ENCODE measurements at regions not wholly inside any gene's neighbourhood (a gene's known extent, or its start where the extent isn't known, plus 50 kb on each side); places are given as distances from the start of the nearest gene placed in this dataset.
"Not testable (repeated sequence)": the region's sequence is repeated elsewhere in the genome, so short reads cannot be mapped to it uniquely, and the experiment has no call there.

- DNase-seq (ENCODE audit: low spot score), result no peak
These were observed 377.6 kb upstream of the CITED2 start for GRCh38 chr6:139752086-139752485.

GRCh38 chr6:139751179-139751578, 376.7 kb upstream of the CITED2 start:
- DNase-seq (ENCODE audit: low spot score), result no peak

GRCh38 chr6:139748353-139749146, 374.1 kb upstream of the CITED2 start:
- DNase-seq (ENCODE audit: low spot score), result no peak

GRCh38 chr6:139747154-139747553, 372.7 kb upstream of the CITED2 start:
- DNase-seq (ENCODE audit: low spot score), result no peak

GRCh38 chr6:139744891-139745290, 370.4 kb upstream of the CITED2 start:
- DNase-seq (ENCODE audit: low spot score), result no peak

DNA sequence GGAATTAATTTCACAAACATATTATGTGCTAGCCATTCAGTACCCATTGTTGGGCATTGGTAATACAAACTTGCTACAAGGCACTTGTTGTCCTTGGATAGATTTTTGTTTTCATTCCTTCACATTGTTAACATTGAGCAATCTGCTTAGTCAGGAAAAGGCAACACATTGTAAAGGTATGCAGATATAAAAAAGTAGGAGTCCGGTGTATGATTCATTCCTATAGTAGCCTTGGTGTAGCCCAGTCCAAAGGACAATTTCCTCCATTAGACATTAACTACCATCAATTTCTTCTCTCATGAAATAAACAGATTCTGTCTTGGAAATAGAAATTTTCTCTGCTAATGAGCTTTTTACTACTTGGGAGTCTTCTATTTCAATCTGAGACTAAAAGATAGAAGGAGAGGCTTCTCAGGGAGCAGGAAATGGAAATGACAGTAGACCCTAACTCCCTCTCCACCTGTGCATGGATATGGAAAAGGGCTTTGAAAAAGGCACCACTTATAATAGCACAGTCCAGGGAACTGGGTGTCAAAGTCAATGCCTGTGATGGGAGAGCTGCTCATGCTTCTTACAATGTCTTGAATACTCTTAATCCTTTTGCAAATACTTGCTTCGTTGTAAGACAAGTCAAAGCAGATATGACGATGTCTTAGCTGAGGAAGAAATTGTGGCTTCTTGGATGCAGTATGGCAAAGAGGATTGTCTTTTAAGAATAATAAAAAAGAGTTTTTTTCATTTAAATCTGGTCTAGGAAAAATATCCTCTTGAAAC, 369.4 kb upstream of the CITED2 start:
- DNase-seq (ENCODE audit: low spot score), result peak; percentile 63

DNA sequence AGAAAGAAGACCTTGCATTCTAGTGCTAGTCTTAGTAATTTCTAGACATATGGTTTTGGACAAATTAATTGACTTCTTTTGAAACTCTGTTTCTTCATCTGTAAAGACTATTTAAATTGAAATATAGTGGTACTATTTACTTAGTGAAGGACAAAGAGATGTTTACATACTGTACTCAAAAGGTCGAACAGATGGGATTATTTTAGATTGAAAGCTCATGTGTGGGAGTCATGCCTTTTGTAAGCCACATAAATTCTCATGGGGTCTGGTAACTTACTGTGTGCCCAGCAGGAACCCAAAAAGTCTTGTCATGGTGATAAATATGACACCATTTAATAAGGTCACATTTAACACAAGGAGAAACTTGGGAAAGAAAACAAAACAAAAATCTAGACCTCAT, 368.2 kb upstream of the CITED2 start:
- DNase-seq (ENCODE audit: low spot score), result no peak

GRCh38 chr6:139738801-139739455, 364.5 kb upstream of the CITED2 start:
- DNase-seq (ENCODE audit: low spot score), result no peak

DNA sequence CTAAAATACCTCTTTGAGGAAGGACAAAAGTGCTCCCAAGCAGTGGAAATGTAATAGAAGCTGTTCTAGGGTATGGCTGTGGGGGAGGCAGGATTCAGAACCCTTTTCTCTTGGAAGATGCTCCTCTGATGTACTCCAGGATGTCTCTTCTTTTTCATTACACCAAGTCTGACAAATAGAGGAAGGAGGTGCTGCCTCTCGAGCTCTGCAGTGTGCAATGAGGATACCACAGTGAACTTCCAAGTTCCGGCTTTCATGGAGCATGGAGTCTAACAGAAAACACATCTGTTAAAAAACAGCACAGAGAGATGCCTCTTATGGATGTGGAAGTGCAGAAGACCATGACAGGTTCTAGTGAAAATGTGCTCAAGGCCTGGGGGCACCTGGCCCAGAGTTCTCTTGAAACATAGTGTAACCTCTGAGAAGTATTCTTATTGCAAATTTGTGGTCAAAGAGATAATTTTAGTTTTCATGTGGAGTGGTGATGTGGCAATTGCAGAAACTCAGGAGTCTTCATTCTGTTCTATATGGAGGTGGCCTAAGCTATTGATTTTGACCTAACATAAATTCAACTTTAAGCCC, 362.0 kb upstream of the CITED2 start:
- no peak for DNase-seq (ENCODE audit: low spot score)

DNA sequence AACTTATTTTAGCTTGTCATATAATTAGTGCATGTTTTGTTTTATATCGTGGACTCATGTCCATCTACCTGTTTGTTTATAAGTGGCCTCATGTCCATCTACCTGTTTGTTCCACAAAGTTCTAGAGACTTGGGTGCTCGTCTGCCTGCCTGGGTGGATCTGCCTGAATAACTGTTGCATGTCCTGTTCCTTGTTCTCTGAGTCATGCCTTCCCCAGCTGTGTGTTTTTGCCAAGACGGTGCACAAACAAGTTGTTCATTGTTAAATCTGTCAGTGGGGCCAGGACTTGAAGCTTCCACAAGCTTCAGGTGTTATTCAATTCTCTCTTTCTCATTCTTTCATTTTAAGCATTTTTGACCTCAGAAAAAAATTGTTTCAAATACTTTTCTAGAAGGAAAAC, 358.0 kb upstream of the CITED2 start:
- no peak for DNase-seq (ENCODE audit: low spot score)

DNA sequence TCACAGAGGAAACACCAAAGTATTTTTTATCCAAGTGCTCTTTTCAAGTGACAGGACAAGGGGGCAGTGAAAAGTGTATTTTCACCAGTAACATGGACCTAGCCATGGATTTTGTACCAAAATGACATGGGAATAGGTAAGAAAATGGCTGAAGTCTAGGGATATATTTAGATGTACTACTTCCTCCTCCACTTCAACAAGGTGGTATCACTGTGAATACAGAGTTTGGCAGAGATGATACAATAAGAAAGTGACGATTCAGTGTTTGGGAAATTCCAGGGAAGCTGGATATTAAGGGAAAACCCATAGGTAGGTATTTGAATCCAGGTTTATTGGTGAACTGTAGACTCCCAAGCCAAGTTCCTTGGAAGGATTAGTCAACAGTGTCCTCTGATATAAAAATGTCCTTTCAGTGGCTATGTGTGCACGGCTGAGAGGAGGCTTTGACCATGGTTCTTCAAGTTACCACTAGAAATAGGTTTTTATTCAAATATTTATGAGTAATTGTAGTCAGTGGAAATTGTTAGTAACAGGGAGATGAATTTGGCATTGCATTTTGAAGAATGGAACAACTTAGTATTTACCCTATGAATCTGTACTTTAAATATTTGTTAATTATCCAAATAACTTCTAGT, 356.0 kb upstream of the CITED2 start:
- no peak for DNase-seq (ENCODE audit: low spot score)

DNA sequence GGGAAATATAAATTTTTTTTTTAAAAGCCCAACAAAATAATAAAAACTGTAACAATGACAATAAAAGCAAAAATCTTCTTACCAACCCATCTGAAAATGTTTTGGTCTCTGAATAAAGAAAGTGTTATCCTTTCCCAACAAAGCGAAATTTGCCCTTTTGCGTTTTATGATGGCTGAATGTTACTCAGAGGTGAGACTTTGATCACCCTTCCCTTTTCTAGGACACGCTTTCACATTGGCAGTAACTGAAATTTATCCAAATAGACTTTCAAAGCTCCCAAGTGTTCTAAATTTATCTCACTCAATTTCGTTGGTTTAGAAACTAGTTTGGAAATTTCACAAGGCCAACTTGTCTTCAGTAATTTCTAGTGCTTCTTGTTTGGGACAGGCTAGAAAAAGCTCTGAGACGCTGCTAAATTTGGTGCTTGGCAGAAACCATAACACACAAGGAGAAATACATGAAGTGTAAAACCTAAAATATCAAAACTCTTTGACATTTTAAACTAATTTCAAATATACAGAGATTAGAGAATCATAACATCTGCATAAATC, 354.5 kb upstream of the CITED2 start:
- DNase-seq (ENCODE audit: low spot score), result no peak

- DNase-seq (ENCODE audit: low spot score), result not testable (repeated sequence)
These were observed 351.8 kb upstream of the CITED2 start for GRCh38 chr6:139726272-139726671.

- no peak for DNase-seq (ENCODE audit: low spot score)
These were observed 348.1 kb upstream of the CITED2 start for GRCh38 chr6:139722530-139722929.

- DNase-seq (ENCODE audit: low spot score), result no peak
These were observed 347.5 kb upstream of the CITED2 start for GRCh38 chr6:139721954-139722353.

GRCh38 chr6:139713900-139714506, 339.6 kb upstream of the CITED2 start:
- no peak for DNase-seq (ENCODE audit: low spot score)

- no peak for DNase-seq (ENCODE audit: low spot score)
These were observed 339.0 kb upstream of the CITED2 start for GRCh38 chr6:139713424-139713823.

GRCh38 chr6:139712830-139713229, 338.4 kb upstream of the CITED2 start:
- no peak for DNase-seq (ENCODE audit: low spot score)

GRCh38 chr6:139711804-139712585, 337.5 kb upstream of the CITED2 start:
- no peak for DNase-seq (ENCODE audit: low spot score)

DNA sequence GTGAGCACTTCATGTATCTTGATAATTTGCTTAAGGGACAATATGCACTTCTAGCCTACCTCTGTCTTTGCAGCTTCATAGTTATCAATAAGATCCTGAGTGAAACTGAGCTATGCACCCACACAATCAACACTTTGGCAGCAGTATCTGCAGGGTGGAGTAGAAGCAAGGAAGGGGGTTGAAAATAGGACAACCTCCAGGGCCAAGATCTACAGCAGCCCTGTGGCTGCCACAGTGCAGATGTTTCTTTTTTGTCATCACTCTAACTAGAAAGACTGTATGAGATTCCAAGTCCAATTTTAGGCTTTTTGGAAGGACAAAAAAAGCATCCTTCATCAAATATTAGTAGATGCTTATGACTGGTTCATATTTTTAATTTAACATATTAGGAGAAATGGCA, 336.1 kb upstream of the CITED2 start:
- no peak for DNase-seq (ENCODE audit: low spot score)

Data from kidney capillary endothelial cell (primary cell).